OCI-LY3 (cell line): ENCODE measurements at regions not wholly inside any gene's neighbourhood (a gene's known extent, or its start where the extent isn't known, plus 50 kb on each side); places are given as distances from the start of the nearest gene placed in this dataset.

ENCODE experiments used
- H2AFZ ChIP-seq: fragments of 200-600, 300-600 bp; shearing (Covaris generic); 2 replicates; pipeline ENCODE4 v1.6.0; 2014; ENCODE audit warnings: antibody characterized with exemption, low read depth, low read length
- H3K27ac ChIP-seq: fragments of 200-600, 300-600 bp; sonication (generic); 2 replicates; pipeline ENCODE4 v1.5.1; 2014; ENCODE audit warnings: mild to moderate bottlenecking, low read length, moderate library complexity, mixed read lengths
- H3K27me3 ChIP-seq: fragments of 200-600, 300-600 bp; sonication (generic); 2 replicates; pipeline ENCODE4 v1.6.1; 2014; ENCODE audit warnings: low read depth, low read length, mixed read lengths
- H3K36me3 ChIP-seq: fragments of 200-600, 300-600 bp; sonication (generic); replicated peaks from 2 replicates; pipeline ENCODE3; 2014; ENCODE audit warnings: low read depth, low read length, mixed read lengths
- H3K4me1 ChIP-seq: fragments of 300-600, 200-600 bp; sonication (generic); 2 replicates; pipeline ENCODE4 v1.6.1; 2014; ENCODE audit warnings: low read length, mixed read lengths
- H3K4me2 ChIP-seq: fragments of 200-600, 300-600 bp; sonication (generic); 2 replicates; pipeline ENCODE4 v1.6.1; 2014; ENCODE audit warnings: low read length, mixed read lengths
- H3K4me3 ChIP-seq: fragments of 300-600, 200-600 bp; sonication (generic); 2 replicates; pipeline ENCODE4 v1.5.1; 2014; ENCODE audit warnings: antibody characterized with exemption, mild to moderate bottlenecking, low read length, moderate library complexity
- H3K79me2 ChIP-seq: fragments of 300-600, 200-600 bp; shearing (Covaris generic); 2 replicates; pipeline ENCODE4 v1.6.1; 2014; ENCODE audit warnings: mild to moderate bottlenecking, low read length, mixed read lengths
- H3K9ac ChIP-seq: fragments of 300-600, 200-600 bp; shearing (Covaris generic); 2 replicates; pipeline ENCODE4 v1.6.0; 2014; ENCODE audit warnings: mild to moderate bottlenecking, low read length, moderate library complexity
- H3K9me3 ChIP-seq: fragments of 200-600, 300-600 bp; shearing (Covaris generic); 2 replicates; pipeline ENCODE4 v1.6.1; 2014; ENCODE audit warnings: low read length, mixed read lengths; ENCODE audit not compliant: insufficient read depth
- H4K20me1 ChIP-seq: fragments of 200-600, 300-600 bp; sonication (generic); 2 replicates; pipeline ENCODE4 v1.6.1; 2016; ENCODE audit warnings: low read length, mixed read lengths; ENCODE audit not compliant: insufficient read depth
- EZH2phosphoT487 ChIP-seq: fragments of 200-600 bp; shearing (Covaris generic); IDR thresholded peaks from 2 replicates; pipeline ENCODE4 v1.6.1; 2018; ENCODE audit warnings: antibody characterized with exemption, mixed run types, low read depth
- TF ChIP-seq, protein P1 (sequence below): fragments of 200-600, 300-600 bp; sonication (generic); IDR thresholded peaks from 2 replicates; pipeline ENCODE4 v1.5.1; 2014; ENCODE audit warnings: antibody characterized with exemption, low read length, low read depth

DNA sequence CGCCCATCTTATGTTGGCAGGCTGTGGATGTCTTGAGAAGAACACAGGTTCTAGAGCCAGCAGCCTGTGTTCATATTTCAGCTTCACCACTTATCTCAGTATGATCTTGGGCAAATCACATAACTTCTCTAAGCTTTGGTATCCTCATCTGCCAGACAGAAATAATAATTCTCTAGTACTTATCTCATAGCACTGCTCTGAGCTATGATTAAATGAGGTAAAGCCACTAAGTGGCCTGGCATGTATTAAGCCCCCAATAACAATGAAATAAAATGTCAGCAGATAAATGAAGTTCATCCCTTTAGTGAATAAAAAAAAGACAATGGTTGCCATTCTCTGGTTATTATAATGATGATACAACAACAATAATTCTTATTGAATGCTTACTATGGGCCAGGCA, 104.9 kb upstream of the EEA1 start:
- H3K27ac ChIP-seq, result no peak overlapping the region
- no peaks in the 10 kb centered on the region for H3K79me2 ChIP-seq
- no peak for TF ChIP-seq EZH2phosphoT487
- TF ChIP-seq, protein P1, sequence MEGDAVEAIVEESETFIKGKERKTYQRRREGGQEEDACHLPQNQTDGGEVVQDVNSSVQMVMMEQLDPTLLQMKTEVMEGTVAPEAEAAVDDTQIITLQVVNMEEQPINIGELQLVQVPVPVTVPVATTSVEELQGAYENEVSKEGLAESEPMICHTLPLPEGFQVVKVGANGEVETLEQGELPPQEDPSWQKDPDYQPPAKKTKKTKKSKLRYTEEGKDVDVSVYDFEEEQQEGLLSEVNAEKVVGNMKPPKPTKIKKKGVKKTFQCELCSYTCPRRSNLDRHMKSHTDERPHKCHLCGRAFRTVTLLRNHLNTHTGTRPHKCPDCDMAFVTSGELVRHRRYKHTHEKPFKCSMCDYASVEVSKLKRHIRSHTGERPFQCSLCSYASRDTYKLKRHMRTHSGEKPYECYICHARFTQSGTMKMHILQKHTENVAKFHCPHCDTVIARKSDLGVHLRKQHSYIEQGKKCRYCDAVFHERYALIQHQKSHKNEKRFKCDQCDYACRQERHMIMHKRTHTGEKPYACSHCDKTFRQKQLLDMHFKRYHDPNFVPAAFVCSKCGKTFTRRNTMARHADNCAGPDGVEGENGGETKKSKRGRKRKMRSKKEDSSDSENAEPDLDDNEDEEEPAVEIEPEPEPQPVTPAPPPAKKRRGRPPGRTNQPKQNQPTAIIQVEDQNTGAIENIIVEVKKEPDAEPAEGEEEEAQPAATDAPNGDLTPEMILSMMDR, result no peak
- H3K4me2 ChIP-seq, result no peak overlapping the region
- no peaks in the 10 kb centered on the region for H3K9me3 ChIP-seq
- H3K36me3 ChIP-seq, result no peaks in the 10 kb centered on the region
- no peaks in the 10 kb centered on the region for H3K4me1 ChIP-seq
- H3K4me3 ChIP-seq, result no peak overlapping the region
- H3K27me3 ChIP-seq, result peaks cover 38% of the 10 kb centered on the region
- H3K9ac ChIP-seq, result no peak overlapping the region
- H2AFZ ChIP-seq, result no peak overlapping the region
- no peaks in the 10 kb centered on the region for H4K20me1 ChIP-seq

DNA sequence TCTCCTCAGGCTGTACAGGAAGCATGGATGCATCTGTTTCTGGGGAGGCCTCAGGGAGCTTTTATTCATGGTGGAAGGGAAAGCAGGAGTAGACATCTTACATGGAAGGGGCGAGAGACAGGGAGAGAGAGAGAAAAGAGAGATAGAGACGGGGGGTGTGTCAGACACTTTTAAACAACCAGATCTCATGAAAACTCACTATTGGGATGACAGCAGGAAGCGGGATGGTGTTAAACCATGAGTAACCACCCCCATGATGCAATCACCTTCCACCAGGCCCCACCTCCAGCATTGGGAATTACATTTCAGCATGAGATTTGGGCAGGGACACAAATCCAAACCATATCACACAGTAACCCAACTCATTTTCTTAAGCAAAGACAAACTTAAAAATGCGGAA, 110.0 kb upstream of the EEA1 start:
- H3K36me3 ChIP-seq, result no peaks in the 10 kb centered on the region

DNA sequence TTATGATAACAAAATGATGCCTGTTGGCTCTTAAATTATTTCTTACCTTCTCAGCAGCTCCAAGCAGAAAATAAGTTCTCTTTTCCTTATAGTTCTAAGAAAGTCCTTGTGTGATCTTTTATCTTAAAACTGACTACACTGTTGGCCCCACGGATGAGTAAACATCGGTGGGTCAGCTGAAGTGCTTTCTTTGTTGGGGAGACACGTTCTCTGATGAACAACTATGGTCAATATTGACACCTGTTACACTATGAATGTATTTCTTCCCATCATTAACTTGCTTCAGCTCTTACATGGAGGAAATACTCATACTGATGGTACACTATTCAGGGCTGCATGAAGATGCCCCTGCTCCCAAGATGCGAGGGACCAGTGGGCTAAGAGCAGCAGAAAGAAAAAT, 110.8 kb upstream of the EEA1 start:
- no peaks in the 10 kb centered on the region for H3K4me1 ChIP-seq
- H2AFZ ChIP-seq, result no peak overlapping the region
- H3K4me2 ChIP-seq, result no peak overlapping the region
- no peak overlapping the region for H3K27ac ChIP-seq
- no peaks in the 10 kb centered on the region for H3K79me2 ChIP-seq
- H3K9me3 ChIP-seq, result no peaks in the 10 kb centered on the region
- no peak overlapping the region for H3K4me3 ChIP-seq
- H4K20me1 ChIP-seq, result no peaks in the 10 kb centered on the region
- H3K27me3 ChIP-seq, result peaks cover 15% of the 10 kb centered on the region
- TF ChIP-seq, protein P1, result no peak
- TF ChIP-seq EZH2phosphoT487, result no peak
- H3K36me3 ChIP-seq, result no peaks in the 10 kb centered on the region
- no peak overlapping the region for H3K9ac ChIP-seq

More for the DNA sequence above, 110.0 kb upstream of the EEA1 start:
- no peaks in the 10 kb centered on the region for H3K4me1 ChIP-seq
- TF ChIP-seq, protein P1, result no peak
- TF ChIP-seq EZH2phosphoT487, result no peak
- H3K4me3 ChIP-seq, result no peak overlapping the region
- H3K79me2 ChIP-seq, result no peaks in the 10 kb centered on the region
- no peaks in the 10 kb centered on the region for H4K20me1 ChIP-seq
- H3K27me3 ChIP-seq, result peaks cover 24% of the 10 kb centered on the region
- H3K9me3 ChIP-seq, result no peaks in the 10 kb centered on the region
- no peak overlapping the region for H2AFZ ChIP-seq
- no peak overlapping the region for H3K27ac ChIP-seq
- H3K9ac ChIP-seq, result no peak overlapping the region
- no peak overlapping the region for H3K4me2 ChIP-seq

DNA sequence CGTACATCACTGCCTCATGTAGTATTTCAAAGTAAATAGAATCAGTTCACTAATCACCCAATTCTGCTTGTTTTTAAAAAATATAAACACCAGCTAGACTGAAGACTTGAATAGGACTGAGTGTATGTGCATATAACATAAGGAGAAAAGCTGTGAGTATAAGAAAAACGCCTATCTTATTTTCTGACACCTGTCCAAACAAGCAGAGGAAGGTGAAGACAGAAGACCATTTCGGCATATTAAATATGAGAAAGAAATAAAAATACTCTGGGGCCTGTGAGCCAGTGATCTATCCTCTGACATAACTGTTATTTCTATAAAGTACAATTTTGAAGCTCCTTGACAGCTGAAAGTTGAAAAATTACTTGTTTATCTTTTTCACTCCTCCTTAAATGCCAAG, 111.3 kb upstream of the EEA1 start:
- H3K36me3 ChIP-seq, result no peaks in the 10 kb centered on the region
- no peak for TF ChIP-seq EZH2phosphoT487
- TF ChIP-seq, protein P1, result no peak
- H3K9ac ChIP-seq, result no peak overlapping the region
- no peaks in the 10 kb centered on the region for H4K20me1 ChIP-seq
- H3K4me3 ChIP-seq, result no peak overlapping the region
- no peaks in the 10 kb centered on the region for H3K4me1 ChIP-seq
- no peaks in the 10 kb centered on the region for H3K9me3 ChIP-seq
- H3K79me2 ChIP-seq, result no peaks in the 10 kb centered on the region
- H3K27me3 ChIP-seq, result peaks cover 11% of the 10 kb centered on the region
- H2AFZ ChIP-seq, result no peak overlapping the region
- H3K27ac ChIP-seq, result no peak overlapping the region
- no peak overlapping the region for H3K4me2 ChIP-seq
